ENCODE measurements at regions not wholly inside any gene's neighbourhood (a gene's known extent, or its start where the extent isn't known, plus 50 kb on each side); places are given as distances from the start of the nearest gene placed in this dataset.

- TF ChIP-seq CTCF (IDR thresholded peaks at IDR 0.05) (no peak), POLR2A (IDR thresholded peaks at IDR 0.05) (no peak)
Measured at GRCh38 chr2:234724850-234725249, 227.0 kb upstream of the SH3BP4 start.

Data from lower leg skin (tissue), 3 donors.